Lower leg skin (tissue), 3 donors: ENCODE measurements at regions not wholly inside any gene's neighbourhood (a gene's known extent, or its start where the extent isn't known, plus 50 kb on each side); places are given as distances from the start of the nearest gene placed in this dataset.

Source experiments
- POLR2A ChIP-seq, 2 donors: fragments of 450-650 bp; IDR thresholded peaks; one replicate each; pipeline ENCODE4 v1.6.1; 2016 to 2017; ENCODE audit warnings: antibody characterized with exemption in 2 of 2, mild to moderate bottlenecking in 1 of 2, moderate library complexity in 1 of 2
- TF ChIP-seq, protein P1 (sequence below), 3 donors: fragments of 450-650 bp; IDR thresholded peaks; one replicate each; pipeline ENCODE4 v1.5.1; 2016; ENCODE audit warnings: antibody characterized with exemption in 3 of 3, mild to moderate bottlenecking in 3 of 3, moderate library complexity in 2 of 3

DNA sequence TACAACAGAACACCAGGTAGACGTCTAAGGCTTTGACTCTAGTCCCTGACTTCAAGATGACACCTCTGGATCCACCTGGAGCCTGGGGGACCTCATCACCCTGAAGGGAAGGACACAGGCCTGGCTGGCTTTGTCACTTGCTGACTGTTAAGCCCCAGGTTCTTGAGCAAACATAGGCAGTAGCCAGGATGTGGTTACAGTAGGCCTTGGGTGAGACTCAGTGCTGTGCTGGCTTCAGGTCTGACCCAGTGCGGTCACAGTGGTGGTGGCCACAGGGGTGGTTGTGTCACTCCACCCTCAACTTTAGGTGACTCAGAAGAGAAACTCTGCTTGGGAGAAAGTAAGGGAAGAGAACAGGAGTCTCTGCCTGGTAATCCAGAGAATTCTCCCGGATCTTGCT, 497.8 kb downstream of the UQCRFS1 start:
- no peak for TF ChIP-seq POLR2A (IDR thresholded peaks at IDR 0.05)
- TF ChIP-seq, protein P1, sequence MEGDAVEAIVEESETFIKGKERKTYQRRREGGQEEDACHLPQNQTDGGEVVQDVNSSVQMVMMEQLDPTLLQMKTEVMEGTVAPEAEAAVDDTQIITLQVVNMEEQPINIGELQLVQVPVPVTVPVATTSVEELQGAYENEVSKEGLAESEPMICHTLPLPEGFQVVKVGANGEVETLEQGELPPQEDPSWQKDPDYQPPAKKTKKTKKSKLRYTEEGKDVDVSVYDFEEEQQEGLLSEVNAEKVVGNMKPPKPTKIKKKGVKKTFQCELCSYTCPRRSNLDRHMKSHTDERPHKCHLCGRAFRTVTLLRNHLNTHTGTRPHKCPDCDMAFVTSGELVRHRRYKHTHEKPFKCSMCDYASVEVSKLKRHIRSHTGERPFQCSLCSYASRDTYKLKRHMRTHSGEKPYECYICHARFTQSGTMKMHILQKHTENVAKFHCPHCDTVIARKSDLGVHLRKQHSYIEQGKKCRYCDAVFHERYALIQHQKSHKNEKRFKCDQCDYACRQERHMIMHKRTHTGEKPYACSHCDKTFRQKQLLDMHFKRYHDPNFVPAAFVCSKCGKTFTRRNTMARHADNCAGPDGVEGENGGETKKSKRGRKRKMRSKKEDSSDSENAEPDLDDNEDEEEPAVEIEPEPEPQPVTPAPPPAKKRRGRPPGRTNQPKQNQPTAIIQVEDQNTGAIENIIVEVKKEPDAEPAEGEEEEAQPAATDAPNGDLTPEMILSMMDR (IDR thresholded peaks at IDR 0.05), result no peak
